ENCODE measurements at regions not wholly inside any gene's neighbourhood (a gene's known extent, or its start where the extent isn't known, plus 50 kb on each side); places are given as distances from the start of the nearest gene placed in this dataset.

- H3K4me3 ChIP-seq (ENCODE audit: low read depth, low read length): no peak overlapping the region
- TF ChIP-seq, protein P1, sequence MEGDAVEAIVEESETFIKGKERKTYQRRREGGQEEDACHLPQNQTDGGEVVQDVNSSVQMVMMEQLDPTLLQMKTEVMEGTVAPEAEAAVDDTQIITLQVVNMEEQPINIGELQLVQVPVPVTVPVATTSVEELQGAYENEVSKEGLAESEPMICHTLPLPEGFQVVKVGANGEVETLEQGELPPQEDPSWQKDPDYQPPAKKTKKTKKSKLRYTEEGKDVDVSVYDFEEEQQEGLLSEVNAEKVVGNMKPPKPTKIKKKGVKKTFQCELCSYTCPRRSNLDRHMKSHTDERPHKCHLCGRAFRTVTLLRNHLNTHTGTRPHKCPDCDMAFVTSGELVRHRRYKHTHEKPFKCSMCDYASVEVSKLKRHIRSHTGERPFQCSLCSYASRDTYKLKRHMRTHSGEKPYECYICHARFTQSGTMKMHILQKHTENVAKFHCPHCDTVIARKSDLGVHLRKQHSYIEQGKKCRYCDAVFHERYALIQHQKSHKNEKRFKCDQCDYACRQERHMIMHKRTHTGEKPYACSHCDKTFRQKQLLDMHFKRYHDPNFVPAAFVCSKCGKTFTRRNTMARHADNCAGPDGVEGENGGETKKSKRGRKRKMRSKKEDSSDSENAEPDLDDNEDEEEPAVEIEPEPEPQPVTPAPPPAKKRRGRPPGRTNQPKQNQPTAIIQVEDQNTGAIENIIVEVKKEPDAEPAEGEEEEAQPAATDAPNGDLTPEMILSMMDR (IDR thresholded peaks at IDR 0.05; ENCODE audit: borderline replicate concordance, insufficient read depth, low read depth, low read length): no peak
Measured at GRCh38 chr5:158478139-158478538, 619.2 kb upstream of the CLINT1 start.

DNA sequence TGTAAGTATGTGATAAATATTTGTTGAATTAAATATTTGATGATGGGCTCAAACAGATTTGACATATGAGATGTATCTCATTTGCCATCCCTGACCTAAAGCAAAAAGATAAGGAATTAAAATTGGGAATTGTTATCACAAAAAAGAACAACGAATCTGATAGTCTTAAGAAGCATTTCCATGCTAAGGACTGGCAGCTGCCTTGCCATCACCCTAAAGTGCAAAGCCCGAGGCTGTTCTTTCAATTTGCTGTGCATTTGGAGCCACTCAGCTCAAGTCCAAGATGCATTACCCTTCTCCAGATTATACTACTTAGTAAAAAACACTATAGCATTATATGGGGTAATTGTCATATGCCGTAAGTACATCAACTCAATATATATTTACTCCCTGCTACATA lies 618.3 kb upstream of the CLINT1 start:
- no peak overlapping the region for H3K4me3 ChIP-seq (ENCODE audit: low read depth, low read length)
- TF ChIP-seq, protein P1 (IDR thresholded peaks at IDR 0.05; ENCODE audit: borderline replicate concordance, insufficient read depth, low read depth, low read length): no peak

DNA sequence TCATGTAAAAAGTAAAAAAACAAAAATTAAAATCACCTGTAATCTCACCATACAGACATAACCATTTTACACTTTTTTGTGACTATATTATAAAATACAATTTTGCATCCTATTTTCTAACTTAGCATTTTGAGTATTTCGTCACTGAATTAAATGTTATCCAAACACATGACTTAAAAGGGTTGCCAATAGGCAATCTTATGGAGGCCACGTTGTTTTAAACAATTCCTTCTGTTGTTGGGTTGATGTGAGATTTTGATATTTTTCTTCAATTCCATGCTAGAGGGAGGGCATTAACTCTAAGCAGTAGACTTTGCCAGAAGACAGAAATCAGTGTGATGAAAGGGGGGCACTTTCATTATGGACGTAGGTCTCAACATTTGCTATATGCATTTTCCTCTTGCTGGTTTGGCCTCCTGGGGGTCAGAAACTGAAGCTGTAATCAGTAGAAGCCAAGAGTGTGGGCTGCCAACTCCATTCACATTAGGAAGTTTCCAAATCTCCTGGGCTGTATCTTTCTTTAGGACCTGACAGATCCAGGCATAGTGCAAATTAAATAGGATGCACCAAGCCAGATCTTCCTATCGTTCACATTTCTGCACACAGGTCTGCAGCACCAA lies 614.2 kb upstream of the CLINT1 start:
- TF ChIP-seq, protein P1 (IDR thresholded peaks at IDR 0.05; ENCODE audit: borderline replicate concordance, insufficient read depth, low read depth, low read length): no peak
- no peak overlapping the region for H3K4me3 ChIP-seq (ENCODE audit: low read depth, low read length)

GRCh38 chr5:158471535-158471924 lies 612.6 kb upstream of the CLINT1 start:
- no peak overlapping the region for H3K4me3 ChIP-seq (ENCODE audit: low read depth, low read length)
- TF ChIP-seq, protein P1 (IDR thresholded peaks at IDR 0.05; ENCODE audit: borderline replicate concordance, insufficient read depth, low read depth, low read length): no peak

DNA sequence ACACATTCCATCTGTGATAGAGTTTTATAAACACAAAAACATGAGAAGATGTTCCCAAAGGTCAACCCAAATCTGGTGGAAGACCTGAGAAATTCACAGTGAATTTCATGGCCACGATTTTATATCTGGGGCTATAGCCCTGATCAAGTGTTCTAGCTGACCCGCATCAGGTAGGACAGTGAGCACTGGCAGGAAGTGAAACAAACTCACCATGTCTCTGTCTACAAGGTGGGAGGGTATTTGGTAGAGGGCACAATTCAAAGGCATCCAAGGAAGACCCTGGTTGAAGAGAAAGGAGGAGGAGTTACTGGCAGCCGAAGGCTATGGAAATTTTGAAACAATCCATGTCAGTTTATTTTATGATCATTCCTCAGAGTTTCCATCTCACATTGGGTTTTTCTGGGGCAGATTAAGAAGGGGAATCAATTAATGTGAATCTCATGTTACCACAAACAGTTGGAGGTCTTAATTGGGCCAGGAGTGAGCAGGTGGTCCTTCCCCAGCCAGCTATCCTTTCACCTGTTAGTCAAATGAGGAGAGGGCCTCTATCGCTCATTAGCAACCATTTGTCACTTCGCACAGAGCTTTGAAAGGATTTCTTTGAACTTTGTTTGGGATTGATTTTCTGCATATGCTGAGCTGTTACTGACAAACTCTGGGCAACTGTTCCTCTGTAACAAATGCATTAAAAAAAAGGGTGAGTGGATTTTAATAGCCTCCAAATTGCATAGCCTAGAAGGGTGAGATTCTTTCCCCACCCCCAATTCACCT lies 612.0 kb upstream of the CLINT1 start:
- TF ChIP-seq, protein P1 (IDR thresholded peaks at IDR 0.05; ENCODE audit: borderline replicate concordance, insufficient read depth, low read depth, low read length): no peak
- no peak overlapping the region for H3K4me3 ChIP-seq (ENCODE audit: low read depth, low read length)

- H3K4me3 ChIP-seq (ENCODE audit: low read depth, low read length): no peak overlapping the region
- TF ChIP-seq, protein P1 (IDR thresholded peaks at IDR 0.05; ENCODE audit: borderline replicate concordance, insufficient read depth, low read depth, low read length): no peak
Measured at GRCh38 chr5:158468444-158468843, 609.5 kb upstream of the CLINT1 start.

- TF ChIP-seq, protein P1 (IDR thresholded peaks at IDR 0.05; ENCODE audit: borderline replicate concordance, insufficient read depth, low read depth, low read length): no peak
- H3K4me3 ChIP-seq (ENCODE audit: low read depth, low read length): no peak overlapping the region
Measured at GRCh38 chr5:158466191-158466590, 607.2 kb upstream of the CLINT1 start.
